ENCODE measurements at regions not wholly inside any gene's neighbourhood (a gene's known extent, or its start where the extent isn't known, plus 50 kb on each side); places are given as distances from the start of the nearest gene placed in this dataset.

GRCh38 chr3:153679714-153680113, 441.5 kb upstream of the ARHGEF26 start:
- DNase-seq: no peak

DNA sequence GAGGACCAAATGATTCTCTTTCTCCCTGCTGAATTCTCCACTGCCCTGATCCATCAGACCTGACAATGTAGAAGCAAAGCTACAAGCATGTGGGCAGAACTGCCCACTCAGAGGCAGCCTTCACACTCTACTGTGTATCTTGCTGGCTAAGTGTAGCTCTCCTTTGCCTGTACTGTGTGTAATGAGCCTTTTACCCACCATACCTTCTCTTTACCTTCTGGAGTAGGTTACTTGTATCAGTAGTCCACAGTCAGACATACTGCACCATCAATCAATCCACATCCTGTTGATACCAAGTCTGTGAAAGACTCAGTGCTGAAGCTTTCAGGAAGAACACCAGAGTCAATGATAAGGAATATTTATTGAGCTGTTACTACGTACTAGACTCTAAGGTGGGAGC, 440.7 kb upstream of the ARHGEF26 start:
- DNase-seq: no peak

DNA sequence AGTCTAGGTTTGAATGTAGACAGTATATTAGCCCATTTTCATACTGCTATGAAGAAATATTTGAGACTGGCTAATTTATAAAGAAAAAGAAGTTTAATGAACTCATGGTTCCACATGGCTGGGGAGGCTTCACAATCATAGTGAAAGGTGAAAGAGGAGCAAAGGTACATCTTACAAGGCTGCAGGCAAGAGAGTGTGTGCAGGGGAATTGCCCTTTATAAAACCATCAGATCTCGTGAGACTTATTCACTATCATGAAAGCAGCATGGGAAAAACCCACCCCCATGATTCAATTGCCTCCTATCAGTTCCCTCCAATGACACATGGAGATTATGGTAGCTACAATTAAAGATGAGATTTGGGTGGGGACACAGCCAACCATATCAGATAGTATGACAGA, 440.1 kb upstream of the ARHGEF26 start:
- no peak for DNase-seq

DNA sequence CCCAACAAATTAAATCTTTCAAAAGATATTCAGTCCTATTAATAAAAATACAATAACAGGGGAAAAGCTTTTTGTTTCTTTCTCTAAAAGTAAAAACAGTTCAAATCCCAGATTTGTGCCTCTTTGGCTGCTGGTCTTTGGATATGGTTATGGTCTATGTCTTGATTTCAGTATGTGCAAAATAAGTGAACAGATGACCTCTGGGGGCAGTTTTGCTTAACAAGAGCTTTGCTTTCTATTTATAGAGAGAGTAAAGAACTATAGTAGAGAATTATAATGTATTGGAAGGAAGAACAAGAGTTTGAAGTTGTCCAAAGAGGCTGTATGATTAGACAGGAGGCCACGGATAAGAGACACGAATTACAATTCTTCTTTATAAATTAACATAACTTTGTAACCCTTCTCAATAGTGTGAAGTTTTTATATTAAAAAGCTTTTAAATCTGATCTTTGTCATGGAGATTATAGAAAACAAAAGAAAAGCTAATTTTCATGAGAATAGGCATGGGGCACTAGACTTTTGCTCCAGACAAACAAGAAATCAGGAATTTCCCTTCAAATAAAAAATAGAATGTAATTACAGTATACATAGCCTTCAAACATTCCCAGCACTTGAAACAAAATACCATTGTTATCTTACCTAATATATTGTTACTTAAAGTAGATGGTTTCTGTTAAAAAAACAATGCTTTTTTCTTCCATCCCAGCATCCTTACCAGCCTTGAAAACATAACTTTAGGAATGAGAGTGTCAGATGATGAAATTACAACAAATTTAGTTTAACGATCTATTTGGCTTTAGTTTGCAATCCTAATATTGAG, 432.7 kb upstream of the ARHGEF26 start:
- DNase-seq: no peak

DNA sequence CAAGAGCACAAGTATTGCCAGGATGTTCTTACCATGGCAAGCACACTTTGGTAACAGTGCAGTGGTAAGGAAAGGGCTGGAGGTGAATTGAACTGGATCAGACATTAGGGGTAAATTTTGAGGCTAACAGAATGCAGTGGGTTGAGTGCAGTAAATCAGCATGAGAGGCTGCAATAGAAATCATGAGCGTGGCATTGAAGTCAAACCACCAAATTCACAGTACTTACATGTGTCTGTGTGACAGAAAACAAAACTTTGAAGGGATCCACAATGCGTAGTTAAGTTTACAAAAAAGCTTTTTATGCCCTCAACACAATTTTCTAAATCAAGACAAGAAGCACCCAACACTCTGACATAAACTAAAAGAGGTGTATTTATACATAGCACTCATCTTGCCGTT, 428.0 kb upstream of the ARHGEF26 start:
- DNase-seq: no peak

DNA sequence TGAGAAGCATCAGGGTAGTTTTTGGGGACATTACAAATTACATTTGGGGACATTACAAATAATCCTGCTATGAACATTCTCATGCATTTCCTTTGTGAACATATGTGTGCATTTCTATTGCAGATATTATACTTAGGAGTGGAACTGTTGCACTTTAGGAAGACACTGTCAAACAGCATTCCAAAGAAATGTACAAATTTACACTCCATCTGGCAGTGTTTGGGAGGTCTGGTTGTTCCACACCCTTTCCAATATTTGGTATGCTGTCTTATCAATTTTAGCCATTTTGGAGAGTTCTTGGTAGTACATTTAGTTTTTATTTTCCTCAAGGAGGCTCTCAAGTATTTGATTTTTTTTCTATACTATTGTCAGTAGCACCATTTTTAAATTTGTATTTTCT, 419.1 kb upstream of the ARHGEF26 start:
- DNase-seq: no peak

DNA sequence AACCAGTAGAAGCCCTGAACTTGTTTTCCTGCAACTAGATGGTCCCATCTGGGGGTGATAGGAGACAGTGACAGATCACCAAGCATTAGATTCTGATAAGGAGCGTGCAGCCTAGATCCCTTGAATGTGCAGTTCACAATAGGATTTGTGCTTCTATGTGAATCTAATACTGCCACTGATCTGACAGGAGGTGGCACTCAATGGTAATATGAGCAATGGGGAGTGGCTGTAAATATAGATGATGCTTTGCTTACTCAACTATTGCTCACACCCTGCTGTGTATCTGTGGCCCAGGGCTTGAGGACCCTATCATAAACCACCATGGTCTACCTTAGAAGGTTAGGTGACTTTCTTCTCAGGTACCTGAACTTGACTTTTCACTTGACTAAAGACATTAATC, 417.1 kb upstream of the ARHGEF26 start:
- DNase-seq: no peak

DNA sequence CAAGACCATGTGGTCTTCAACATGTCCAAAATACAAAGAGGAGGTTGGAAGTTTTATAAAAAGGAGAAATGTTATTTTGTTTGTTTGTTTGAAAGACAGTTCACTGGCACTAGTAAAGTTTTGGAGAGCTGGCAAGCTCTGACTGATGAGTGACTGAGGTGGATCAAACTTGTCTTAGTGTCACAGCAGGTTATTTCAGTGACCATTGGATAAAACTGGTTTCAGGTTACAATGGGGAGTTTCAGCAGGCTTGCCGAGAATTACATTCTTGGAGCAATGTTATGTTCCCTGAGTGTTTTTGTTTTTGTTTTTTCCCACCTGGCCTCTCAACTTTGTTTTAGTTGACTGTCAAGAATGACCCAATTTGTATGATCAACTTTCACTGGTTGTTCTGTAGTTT, 414.5 kb upstream of the ARHGEF26 start:
- DNase-seq: no peak

- no peak for DNase-seq
Measured at GRCh38 chr3:153714016-153714415, 407.2 kb upstream of the ARHGEF26 start.

GRCh38 chr3:153714588-153715290, 406.5 kb upstream of the ARHGEF26 start:
- no peak for DNase-seq

GRCh38 chr3:153722157-153722556, 399.0 kb upstream of the ARHGEF26 start:
- DNase-seq: no peak

- DNase-seq: no peak
Measured at GRCh38 chr3:153731071-153731470, 390.1 kb upstream of the ARHGEF26 start.

GRCh38 chr3:153734777-153735551, 386.2 kb upstream of the ARHGEF26 start:
- no peak for DNase-seq

- no peak for DNase-seq
Measured at GRCh38 chr3:153740109-153740508, 381.1 kb upstream of the ARHGEF26 start.

DNA sequence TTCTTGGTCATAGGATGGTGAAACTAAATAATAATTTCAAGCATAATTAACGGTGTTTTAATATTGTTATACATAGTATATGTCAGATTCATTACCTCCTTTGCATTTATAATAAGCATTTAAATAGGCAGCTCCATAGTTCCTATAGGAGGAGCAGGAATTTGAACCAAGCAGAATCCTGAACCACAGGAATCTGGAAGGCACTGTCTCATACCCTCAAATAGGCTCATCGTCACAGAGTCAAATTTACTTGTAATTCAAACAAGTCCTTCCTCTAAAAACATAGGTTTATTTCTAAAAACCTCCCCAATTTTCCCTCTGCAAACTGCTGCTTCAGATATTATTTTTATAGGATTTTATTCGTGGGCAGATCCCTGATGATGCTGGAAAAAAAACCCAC, 376.3 kb upstream of the ARHGEF26 start:
- DNase-seq: no peak

DNA sequence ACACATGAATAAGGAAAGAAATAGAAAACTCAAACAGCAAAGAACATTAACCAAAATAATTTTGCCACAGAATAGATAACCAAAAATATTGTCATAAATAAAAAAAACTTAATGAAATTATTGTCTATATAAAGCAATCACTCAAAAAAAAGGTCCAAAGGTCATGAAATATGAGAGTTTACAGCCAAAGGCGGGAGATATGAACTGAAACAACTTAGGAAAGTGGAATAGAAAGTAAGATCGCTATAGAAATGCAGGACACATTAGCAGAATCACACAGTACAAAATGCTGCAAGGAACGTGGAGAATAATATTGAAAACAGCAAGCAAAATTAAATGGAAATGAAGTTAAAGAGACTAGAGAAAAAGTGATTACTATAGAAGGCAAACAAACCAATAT, 375.0 kb upstream of the ARHGEF26 start:
- no peak for DNase-seq

GRCh38 chr3:153749070-153749610, 372.1 kb upstream of the ARHGEF26 start:
- DNase-seq: no peak

- DNase-seq: peak; percentile 1 to 3
Measured at GRCh38 chr3:153752405-153753027, 368.7 kb upstream of the ARHGEF26 start.

- no peak for DNase-seq
Measured at GRCh38 chr3:153753035-153753434, 368.2 kb upstream of the ARHGEF26 start.

DNA sequence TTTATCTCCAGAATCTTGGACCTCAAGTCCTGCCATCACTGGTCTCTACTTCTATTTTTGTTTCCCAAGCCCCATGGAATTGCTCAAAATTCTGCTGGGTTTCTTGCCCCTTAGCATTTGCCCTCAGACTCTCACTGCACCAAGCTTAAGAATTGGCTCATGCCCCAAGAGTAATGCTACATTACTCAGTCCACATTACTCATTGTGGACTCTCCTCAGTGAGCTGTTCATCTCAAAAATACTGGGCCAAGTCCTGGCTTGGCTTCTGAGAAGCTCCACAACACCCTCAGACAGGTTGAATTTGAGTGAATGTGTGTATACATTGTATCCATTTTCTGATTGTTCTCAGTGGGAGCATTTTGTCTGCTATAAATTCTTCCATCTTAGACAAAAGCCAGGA, 364.4 kb upstream of the ARHGEF26 start:
- no peak for DNase-seq

DNA sequence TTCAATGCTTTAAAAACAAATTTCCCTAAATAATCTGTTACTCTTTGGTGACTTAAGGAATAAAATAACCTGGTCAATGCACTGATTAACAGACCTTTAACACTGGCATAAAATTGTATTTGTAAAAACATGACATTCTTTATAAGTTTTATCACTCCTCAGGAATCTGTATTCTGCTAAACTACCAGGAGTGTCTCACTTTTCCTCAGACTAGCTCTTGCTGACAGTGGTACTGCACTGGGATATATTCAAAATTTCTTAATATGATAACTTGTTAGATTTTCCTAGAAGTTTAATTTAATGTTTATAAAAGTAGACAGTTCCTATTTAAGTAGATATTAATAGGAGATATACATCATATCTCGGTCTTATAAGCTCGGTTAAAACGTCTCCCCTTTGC, 363.4 kb upstream of the ARHGEF26 start:
- no peak for DNase-seq

GRCh38 chr3:153760948-153761347, 360.2 kb upstream of the ARHGEF26 start:
- no peak for DNase-seq
